Activated CD8-positive, alpha-beta T cell treated with anti-CD3 and anti-CD28 coated beads for 36 hours (primary cell): ENCODE measurements at regions not wholly inside any gene's neighbourhood (a gene's known extent, or its start where the extent isn't known, plus 50 kb on each side); places are given as distances from the start of the nearest gene placed in this dataset.

Experiments
- ATAC-seq: fragments of 200-7000 bp; cut with Tn5 transposase; one replicate; pipeline ENCODE4 v1.10.0; 2021; ENCODE audit warnings: mild to moderate bottlenecking, moderate library complexity
- CTCF ChIA-PET: fragments of 350-600 bp; sonication (Branson Sonifier 250); formaldehyde crosslinking; loops from one replicate; lab custom pipeline; 2021; ENCODE audit warnings: antibody characterized with exemption; lab: Charles Lee
- POLR2A ChIA-PET: fragments of 350-600 bp; sonication (Branson Sonifier 250); formaldehyde crosslinking; loops from one replicate; lab custom pipeline; 2021; ENCODE audit warnings: antibody characterized with exemption; lab: Charles Lee
- DNase-seq: peaks from one replicate; pipeline ENCODE4 v3.0.0-alpha.2; 2020
- H3K27ac Mint-ChIP-seq: one replicate; pipeline ENCODE4 v1.8.0; 2021; ENCODE audit warnings: mild to moderate bottlenecking, mixed read lengths
- H3K27me3 Mint-ChIP-seq: one replicate; pipeline ENCODE4 v1.8.0; 2021; ENCODE audit warnings: mixed read lengths
- H3K36me3 Mint-ChIP-seq: one replicate; pipeline ENCODE4 v1.8.0; 2021; ENCODE audit warnings: low read depth, mixed read lengths
- H3K4me1 Mint-ChIP-seq: one replicate; pipeline ENCODE4 v1.8.0; 2021; ENCODE audit warnings: low read depth, mixed read lengths
- H3K4me3 Mint-ChIP-seq: one replicate; pipeline ENCODE4 v1.8.0; 2021; ENCODE audit warnings: mild to moderate bottlenecking, moderate library complexity, mixed read lengths
- H3K9me3 Mint-ChIP-seq: one replicate; pipeline ENCODE4 v1.8.0; 2021; ENCODE audit warnings: mixed read lengths
- CTCF ChIP-seq: fragments of 200-600 bp; IDR thresholded peaks from one replicate; pipeline ENCODE4 v1.8.0; 2022; ENCODE audit warnings: antibody characterized with exemption, mild to moderate bottlenecking
- intact Hi-C: fragments of 100-400 bp; cut with micrococcal nuclease; formaldehyde crosslinking; loops from one replicate; pipeline ENCODE4 v1.10.0; 2022

- peak; percentile 54 for ATAC-seq
- POLR2A ChIA-PET: no interaction called here
- H3K36me3 Mint-ChIP-seq: no peaks in the 10 kb centered on the region
Measured at GRCh38 chrX:78527818-78528217, 131.3 kb downstream of the RTL3 start.

GRCh38 chrX:78527263-78527662 lies 131.9 kb downstream of the RTL3 start:
- ChIA-PET CTCF (no interaction called here), POLR2A (no interaction called here)
- no peak for TF ChIP-seq CTCF
- Mint-ChIP-seq H3K36me3 (no peaks in the 10 kb centered on the region), H3K27ac (peak overlapping the region; percentile 60), H3K4me1 (peaks cover 28% of the 10 kb centered on the region), H3K4me3 (no peak overlapping the region), H3K9me3 (peaks cover 2% of the 10 kb centered on the region), H3K27me3 (no peaks in the 10 kb centered on the region)
- DNase-seq (peak; percentile 49), ATAC-seq (peak; percentile 91)
- intact Hi-C loops: loop anchor here (10.0 kb wide), 1 partner anchor 392 kb away; the partner anchor contains the start of gene TAF9B

More at GRCh38 chrX:78527818-78528217, 131.3 kb downstream of the RTL3 start:
- DNase-seq: no peak
- peaks cover 31% of the 10 kb centered on the region for H3K4me1 Mint-ChIP-seq
- TF ChIP-seq CTCF: no peak
- no peaks in the 10 kb centered on the region for H3K27me3 Mint-ChIP-seq
- peak overlapping the region; percentile 60 for H3K27ac Mint-ChIP-seq
- peaks cover 2% of the 10 kb centered on the region for H3K9me3 Mint-ChIP-seq
- H3K4me3 Mint-ChIP-seq: no peak overlapping the region
- CTCF ChIA-PET: no interaction called here
- intact Hi-C loops: loop anchor here (10.0 kb wide), 1 partner anchor 393 kb away; the partner anchor contains the start of gene TAF9B

GRCh38 chrX:78522601-78523000 lies 136.5 kb downstream of the RTL3 start:
- Mint-ChIP-seq H3K36me3 (no peaks in the 10 kb centered on the region), H3K4me1 (peaks cover 25% of the 10 kb centered on the region), H3K27ac (no peak overlapping the region), H3K9me3 (peaks cover 4% of the 10 kb centered on the region), H3K4me3 (no peak overlapping the region), H3K27me3 (no peaks in the 10 kb centered on the region)
- no peak for TF ChIP-seq CTCF
- DNase-seq (no peak), ATAC-seq (no peak)
- ChIA-PET POLR2A (no interaction called here), CTCF (no interaction called here)
- intact Hi-C loops: loop anchor here (10.0 kb wide), 1 partner anchor 388 kb away; the partner anchor contains the start of gene TAF9B

GRCh38 chrX:78517124-78517523 lies 142.0 kb downstream of the RTL3 start:
- TF ChIP-seq CTCF: no peak
- peaks cover 47% of the 10 kb centered on the region for H3K4me1 Mint-ChIP-seq
- H3K27me3 Mint-ChIP-seq: no peaks in the 10 kb centered on the region
- peaks cover 2% of the 10 kb centered on the region for H3K36me3 Mint-ChIP-seq
- DNase-seq (peak; percentile 76), ATAC-seq (peak; percentile 85)
- H3K27ac Mint-ChIP-seq: peak overlapping the region; percentile 95
- peaks cover 7% of the 10 kb centered on the region for H3K9me3 Mint-ChIP-seq
- ChIA-PET POLR2A (no interaction called here), CTCF (no interaction called here)
- intact Hi-C loops: no loop called here
- peak overlapping the region; percentile 9 for H3K4me3 Mint-ChIP-seq

GRCh38 chrX:78514852-78515251 lies 144.3 kb downstream of the RTL3 start:
- DNase-seq (no peak), ATAC-seq (peak; percentile 74)
- ChIA-PET POLR2A (no interaction called here), CTCF (interaction anchor here (1.1 kb wide), 1 partner anchor 19 kb away, joined by 5 read pairs; no protein-coding TSS in a partner anchor)
- TF ChIP-seq CTCF: no peak
- H3K27me3 Mint-ChIP-seq: no peaks in the 10 kb centered on the region
- H3K4me1 Mint-ChIP-seq: peaks cover 53% of the 10 kb centered on the region
- peaks cover 2% of the 10 kb centered on the region for H3K36me3 Mint-ChIP-seq
- H3K27ac Mint-ChIP-seq: peak overlapping the region; percentile 95
- intact Hi-C loops: loop anchor here (2.0 kb wide), 1 partner anchor 138 kb away; no protein-coding TSS in a partner anchor
- H3K4me3 Mint-ChIP-seq: no peak overlapping the region
- peaks cover 11% of the 10 kb centered on the region for H3K9me3 Mint-ChIP-seq
